Activated T-cell treated with anti-CD3 and anti-CD28 coated beads, Interleukin-2, amount 50 U/mL, for 4 hours (primary cell): ENCODE measurements at regions not wholly inside any gene's neighbourhood (a gene's known extent, or its start where the extent isn't known, plus 50 kb on each side); places are given as distances from the start of the nearest gene placed in this dataset.

Source experiments
- ATAC-seq, 2 donors: fragments of 200-7000 bp; cut with Tn5 transposase; one replicate each; pipeline ENCODE4 v1.10.0; 2021
- DNase-seq: peaks from one replicate; pipeline ENCODE4 v3.0.0-alpha.2; 2020
- H3K27me3 Mint-ChIP-seq: one replicate; pipeline ENCODE4 v1.8.0; 2021; ENCODE audit warnings: low read depth, mixed read lengths
- H3K36me3 Mint-ChIP-seq: one replicate; pipeline ENCODE4 v1.8.0; 2022; ENCODE audit warnings: mixed read lengths; ENCODE audit not compliant: insufficient read depth
- H3K4me1 Mint-ChIP-seq: one replicate; pipeline ENCODE4 v1.8.0; 2021; ENCODE audit warnings: low read depth, mixed read lengths
- H3K4me3 Mint-ChIP-seq: one replicate; pipeline ENCODE4 v1.8.0; 2021; ENCODE audit warnings: mild to moderate bottlenecking, moderate library complexity, mixed read lengths
- H3K9me3 Mint-ChIP-seq: one replicate; pipeline ENCODE4 v1.8.0; 2021; ENCODE audit warnings: mixed read lengths

GRCh38 chr2:40827392-40827791, 375.5 kb upstream of the SLC8A1 start:
- peaks cover 9% of the 10 kb centered on the region for H3K9me3 Mint-ChIP-seq
- no peak for ATAC-seq
- no peak overlapping the region for H3K4me3 Mint-ChIP-seq
- no peaks in the 10 kb centered on the region for H3K27me3 Mint-ChIP-seq
- DNase-seq: no peak
- no peaks in the 10 kb centered on the region for H3K4me1 Mint-ChIP-seq
- H3K36me3 Mint-ChIP-seq: no peaks in the 10 kb centered on the region

GRCh38 chr2:40831321-40831873, 379.5 kb upstream of the SLC8A1 start:
- Mint-ChIP-seq H3K36me3 (no peaks in the 10 kb centered on the region), H3K4me1 (no peaks in the 10 kb centered on the region), H3K27me3 (no peaks in the 10 kb centered on the region), H3K4me3 (no peak overlapping the region), H3K9me3 (peaks cover 9% of the 10 kb centered on the region)
- DNase-seq (no peak), ATAC-seq (no peak)

GRCh38 chr2:40841856-40842255, 390.0 kb upstream of the SLC8A1 start:
- no peak for ATAC-seq
- H3K36me3 Mint-ChIP-seq: no peaks in the 10 kb centered on the region
- H3K27me3 Mint-ChIP-seq: no peaks in the 10 kb centered on the region
- no peak for DNase-seq
- H3K4me1 Mint-ChIP-seq: no peaks in the 10 kb centered on the region
- H3K4me3 Mint-ChIP-seq: no peak overlapping the region
- peaks cover 3% of the 10 kb centered on the region for H3K9me3 Mint-ChIP-seq

DNA sequence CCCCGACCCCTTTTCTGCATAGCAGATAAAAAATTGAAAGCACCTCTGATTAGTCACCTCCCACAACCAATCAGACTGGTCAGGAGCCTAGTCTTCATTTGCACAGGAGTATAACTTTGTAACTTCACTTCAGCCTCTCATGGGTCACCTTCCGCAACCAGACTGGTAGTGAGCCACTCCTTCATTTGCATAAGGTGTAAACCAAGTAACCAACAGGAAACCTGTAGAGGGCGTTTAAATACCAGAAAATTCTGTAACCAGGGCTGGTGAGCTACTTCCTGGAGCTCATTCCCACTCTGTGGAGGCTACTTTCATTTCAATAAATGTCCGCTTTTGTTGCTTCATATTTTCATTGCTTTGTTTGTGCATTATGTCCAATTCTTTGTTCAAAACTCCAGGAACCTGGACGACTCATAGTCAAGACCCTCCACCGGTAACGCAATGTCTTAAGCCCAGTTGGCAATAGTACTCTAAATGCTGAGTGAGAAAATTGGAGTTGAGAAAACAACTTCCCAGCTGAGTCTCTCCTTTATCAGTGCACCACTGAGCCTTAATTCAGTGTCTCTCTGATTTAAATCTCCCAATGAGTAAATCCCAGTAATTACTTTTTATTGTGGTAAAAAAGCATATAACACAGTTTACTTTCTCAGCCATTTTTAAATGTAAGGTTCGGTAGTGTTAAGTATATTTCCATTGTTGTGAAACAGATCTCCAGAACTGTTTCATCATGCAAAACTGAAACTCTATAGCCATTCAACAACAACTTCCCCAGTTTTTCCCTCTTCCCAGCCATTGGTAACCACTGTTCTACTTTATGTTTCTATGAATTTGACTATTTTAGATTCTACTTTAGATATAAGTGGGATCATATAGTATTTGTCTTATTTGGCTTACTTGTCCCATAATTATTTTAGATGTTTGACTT, 392.7 kb upstream of the SLC8A1 start:
- Mint-ChIP-seq H3K9me3 (no peaks in the 10 kb centered on the region), H3K4me1 (no peaks in the 10 kb centered on the region), H3K4me3 (no peak overlapping the region), H3K36me3 (no peaks in the 10 kb centered on the region), H3K27me3 (no peaks in the 10 kb centered on the region)
- DNase-seq: no peak
- no peak for ATAC-seq

- DNase-seq (no peak), ATAC-seq (no peak)
- Mint-ChIP-seq H3K4me1 (no peaks in the 10 kb centered on the region), H3K4me3 (no peak overlapping the region), H3K27me3 (no peaks in the 10 kb centered on the region), H3K36me3 (no peaks in the 10 kb centered on the region), H3K9me3 (peaks cover 10% of the 10 kb centered on the region)
These were observed 399.8 kb upstream of the SLC8A1 start for GRCh38 chr2:40851661-40852060.

- H3K4me3 Mint-ChIP-seq: no peak overlapping the region
- H3K4me1 Mint-ChIP-seq: no peaks in the 10 kb centered on the region
- H3K9me3 Mint-ChIP-seq: peaks cover 4% of the 10 kb centered on the region
- H3K36me3 Mint-ChIP-seq: no peaks in the 10 kb centered on the region
- ATAC-seq: no peak
- DNase-seq: no peak
- H3K27me3 Mint-ChIP-seq: no peaks in the 10 kb centered on the region
These were observed 407.7 kb upstream of the SLC8A1 start for GRCh38 chr2:40859617-40860016.

GRCh38 chr2:40867829-40868228, 415.9 kb upstream of the SLC8A1 start:
- H3K4me3 Mint-ChIP-seq: no peak overlapping the region
- H3K27me3 Mint-ChIP-seq: no peaks in the 10 kb centered on the region
- no peaks in the 10 kb centered on the region for H3K36me3 Mint-ChIP-seq
- ATAC-seq: no peak
- H3K4me1 Mint-ChIP-seq: no peaks in the 10 kb centered on the region
- peaks cover 4% of the 10 kb centered on the region for H3K9me3 Mint-ChIP-seq
- no peak for DNase-seq

- Mint-ChIP-seq H3K9me3 (peaks cover 4% of the 10 kb centered on the region), H3K4me3 (no peak overlapping the region), H3K27me3 (no peaks in the 10 kb centered on the region), H3K36me3 (no peaks in the 10 kb centered on the region), H3K4me1 (no peaks in the 10 kb centered on the region)
- ATAC-seq (no peak), DNase-seq (no peak)
These were observed 420.7 kb upstream of the SLC8A1 start for GRCh38 chr2:40872580-40872979.

DNA sequence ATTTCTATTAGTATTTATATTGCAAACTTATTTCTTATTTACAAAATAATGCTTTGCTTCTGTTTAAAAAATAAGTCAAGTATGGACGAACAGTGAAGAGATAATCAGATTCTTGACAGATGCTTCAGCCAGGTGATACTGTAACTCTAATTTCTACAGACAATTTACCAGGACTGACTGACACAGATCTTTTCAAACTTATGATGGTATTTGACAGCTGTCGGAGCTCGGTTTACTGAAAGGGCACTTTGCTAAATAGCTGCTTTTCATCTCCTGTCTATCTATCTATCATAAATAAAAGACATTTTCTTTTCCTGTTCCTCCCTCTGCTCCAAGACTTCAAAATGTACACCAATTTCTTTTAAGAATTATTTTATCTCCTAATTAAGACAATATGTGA, 422.5 kb upstream of the SLC8A1 start:
- no peaks in the 10 kb centered on the region for H3K36me3 Mint-ChIP-seq
- no peaks in the 10 kb centered on the region for H3K4me1 Mint-ChIP-seq
- ATAC-seq (no peak), DNase-seq (no peak)
- peaks cover 1% of the 10 kb centered on the region for H3K9me3 Mint-ChIP-seq
- no peaks in the 10 kb centered on the region for H3K27me3 Mint-ChIP-seq
- no peak overlapping the region for H3K4me3 Mint-ChIP-seq

- H3K9me3 Mint-ChIP-seq: peaks cover 3% of the 10 kb centered on the region
- ATAC-seq (no peak), DNase-seq (no peak)
- no peaks in the 10 kb centered on the region for H3K36me3 Mint-ChIP-seq
- no peak overlapping the region for H3K4me3 Mint-ChIP-seq
- H3K27me3 Mint-ChIP-seq: no peaks in the 10 kb centered on the region
- H3K4me1 Mint-ChIP-seq: no peaks in the 10 kb centered on the region
These were observed 425.9 kb upstream of the SLC8A1 start for GRCh38 chr2:40877734-40878288.

DNA sequence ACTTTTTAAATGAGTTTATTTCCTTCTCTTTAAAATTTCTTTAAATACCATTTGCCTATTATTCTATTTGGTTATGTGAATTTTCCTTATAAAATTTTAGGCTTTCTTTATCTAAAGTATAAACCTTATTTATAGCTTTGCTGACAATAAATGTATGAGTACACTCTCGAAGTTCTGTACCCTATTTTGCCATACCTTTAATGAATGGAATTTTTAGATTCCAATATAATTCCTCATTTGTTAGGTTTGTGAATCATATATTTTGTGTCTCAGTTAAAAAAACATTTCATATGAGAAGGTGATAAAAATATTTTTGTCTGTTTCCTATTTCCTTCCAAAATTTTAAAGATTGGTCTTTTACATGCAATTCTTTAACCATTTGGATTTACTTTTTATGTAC, 427.4 kb upstream of the SLC8A1 start:
- DNase-seq: no peak
- no peak for ATAC-seq
- H3K36me3 Mint-ChIP-seq: no peaks in the 10 kb centered on the region
- H3K4me1 Mint-ChIP-seq: no peaks in the 10 kb centered on the region
- no peak overlapping the region for H3K4me3 Mint-ChIP-seq
- H3K27me3 Mint-ChIP-seq: no peaks in the 10 kb centered on the region
- peaks cover 5% of the 10 kb centered on the region for H3K9me3 Mint-ChIP-seq

- H3K9me3 Mint-ChIP-seq: peaks cover 7% of the 10 kb centered on the region
- H3K36me3 Mint-ChIP-seq: no peaks in the 10 kb centered on the region
- H3K27me3 Mint-ChIP-seq: no peaks in the 10 kb centered on the region
- no peaks in the 10 kb centered on the region for H3K4me1 Mint-ChIP-seq
- H3K4me3 Mint-ChIP-seq: no peak overlapping the region
- DNase-seq: no peak
- no peak for ATAC-seq
These were observed 434.2 kb upstream of the SLC8A1 start for GRCh38 chr2:40886100-40886499.

DNA sequence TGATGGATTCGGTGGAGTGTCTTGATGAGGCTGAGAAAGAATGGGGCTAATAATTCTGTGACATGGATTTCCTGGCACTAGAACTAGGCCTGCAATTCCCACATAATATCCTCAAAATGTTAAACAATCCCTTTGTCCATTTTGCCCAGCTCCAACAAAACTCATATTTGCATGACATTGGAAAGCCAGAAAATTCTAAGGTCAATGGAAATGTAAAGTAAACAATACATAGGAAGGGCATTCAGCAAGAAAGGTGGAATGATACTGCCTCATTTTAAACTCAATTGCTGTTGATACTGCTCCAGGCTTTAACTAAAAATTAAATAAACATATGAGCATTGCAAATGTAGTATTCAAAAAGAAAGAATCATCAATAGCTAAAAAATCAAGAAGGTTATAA, 434.8 kb upstream of the SLC8A1 start:
- H3K9me3 Mint-ChIP-seq: peaks cover 7% of the 10 kb centered on the region
- no peaks in the 10 kb centered on the region for H3K27me3 Mint-ChIP-seq
- DNase-seq (no peak), ATAC-seq (no peak)
- no peaks in the 10 kb centered on the region for H3K4me1 Mint-ChIP-seq
- no peaks in the 10 kb centered on the region for H3K36me3 Mint-ChIP-seq
- H3K4me3 Mint-ChIP-seq: no peak overlapping the region

DNA sequence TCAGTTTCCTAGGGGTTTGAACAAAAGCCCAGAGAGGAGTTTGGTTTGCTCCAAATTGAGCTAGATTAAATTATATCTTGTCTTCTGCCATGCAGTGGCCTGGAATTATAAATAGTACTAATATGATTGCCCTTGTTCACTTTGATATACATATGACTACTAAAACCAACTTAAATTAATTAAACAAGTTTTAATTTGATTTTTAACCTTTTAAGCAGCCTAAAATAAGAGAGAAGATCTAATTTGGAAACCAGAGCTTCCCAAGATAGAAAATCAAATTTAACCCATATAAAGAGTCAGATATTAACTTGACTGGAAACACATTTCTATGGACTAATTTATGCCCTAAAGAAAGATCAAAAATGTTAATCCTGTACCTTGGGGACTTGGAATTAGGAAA, 444.5 kb upstream of the SLC8A1 start:
- Mint-ChIP-seq H3K4me1 (no peaks in the 10 kb centered on the region), H3K27me3 (no peaks in the 10 kb centered on the region), H3K9me3 (peaks cover 4% of the 10 kb centered on the region), H3K4me3 (no peak overlapping the region), H3K36me3 (no peaks in the 10 kb centered on the region)
- DNase-seq: no peak
- no peak for ATAC-seq

- Mint-ChIP-seq H3K9me3 (peaks cover 9% of the 10 kb centered on the region), H3K4me3 (no peak overlapping the region), H3K27me3 (no peaks in the 10 kb centered on the region), H3K4me1 (no peaks in the 10 kb centered on the region), H3K36me3 (no peaks in the 10 kb centered on the region)
- ATAC-seq (no peak), DNase-seq (no peak)
These were observed 462.8 kb upstream of the SLC8A1 start for GRCh38 chr2:40914666-40915065.
